ENCODE measurements at regions not wholly inside any gene's neighbourhood (a gene's known extent, or its start where the extent isn't known, plus 50 kb on each side); places are given as distances from the start of the nearest gene placed in this dataset.
"Not testable (repeated sequence)": the region's sequence is repeated elsewhere in the genome, so short reads cannot be mapped to it uniquely, and the experiment has no call there.

GRCh38 chr16:70014915-70015314 lies 63.8 kb downstream of the CLEC18A start:
- H3K4me1 ChIP-seq; H3K27ac ChIP-seq; H3K27me3 ChIP-seq; H3K4me3 ChIP-seq; H3K9me3 ChIP-seq; DNase-seq; intact Hi-C loops (cut with DNase I): not testable (repeated sequence)
- 84% methylated on average over 6 of the region's 6 CpGs for WGBS (ENCODE audit: insufficient coverage, low coverage, low lambda C conversion rate, missing lambda C conversion rate)
- ATAC-seq = peak in 3 of 4 donors; percentile 36 to 57 (median 51)
- peaks cover 0 to 31% (median 1%) of the 10 kb centered on the region in 4 donors for H3K36me3 ChIP-seq

GRCh38 chr16:70016751-70017150 lies 65.6 kb downstream of the CLEC18A start:
- H3K9me3 ChIP-seq; H3K4me3 ChIP-seq; intact Hi-C loops (cut with DNase I); H3K4me1 ChIP-seq; H3K27me3 ChIP-seq; DNase-seq; H3K27ac ChIP-seq: not testable (repeated sequence)
- peak in 1 of 4 donors; percentile 34 for ATAC-seq
- 73% methylated on average over 5 of the region's 5 CpGs for WGBS (ENCODE audit: insufficient coverage, low coverage, low lambda C conversion rate, missing lambda C conversion rate)
- H3K36me3 ChIP-seq = peaks cover 0 to 43% (median 5%) of the 10 kb centered on the region in 4 donors

- DNase-seq = no peak
- Histone ChIP-seq H3K4me3 (no peak overlapping the region), H3K36me3 (peaks cover 0 to 45% (median 7%) of the 10 kb centered on the region in 4 donors), H3K9me3 (no peaks in the 10 kb centered on the region), H3K4me1 (no peaks in the 10 kb centered on the region), H3K27ac (no peak overlapping the region), H3K27me3 (no peaks in the 10 kb centered on the region)
- 26% methylated on average over 6 of the region's 6 CpGs for WGBS (ENCODE audit: insufficient coverage, low coverage, low lambda C conversion rate, missing lambda C conversion rate)
- TF ChIP-seq POLR2A (IDR thresholded peaks at IDR 0.05) (no peak), CTCF (IDR thresholded peaks at IDR 0.05) (peak in 3 of 4 donors; percentile 20 to 32 (median 30))
- intact Hi-C loops (cut with DNase I) = no loop called here
- peak; percentile 77 to 86 (median 84) for ATAC-seq
These were observed 67.1 kb downstream of the CLEC18A start for GRCh38 chr16:70018254-70018653.

- peaks cover 0 to 23% (median 10%) of the 10 kb centered on the region in 4 donors for H3K36me3 ChIP-seq
- intact Hi-C loops (cut with DNase I); H3K27ac ChIP-seq; H3K4me3 ChIP-seq; DNase-seq; H3K9me3 ChIP-seq; H3K4me1 ChIP-seq; H3K27me3 ChIP-seq: not testable (repeated sequence)
- WGBS (ENCODE audit: insufficient coverage, low coverage, low lambda C conversion rate, missing lambda C conversion rate) = 26% methylated on average over 3 of the region's 5 CpGs
- peak; percentile 64 to 84 (median 73) for ATAC-seq
These were observed 72.1 kb downstream of the CLEC18A start for GRCh38 chr16:70023207-70023606.

GRCh38 chr16:70023956-70024355 lies 72.8 kb downstream of the CLEC18A start:
- H3K9me3 ChIP-seq; H3K27me3 ChIP-seq; DNase-seq; ATAC-seq; H3K4me3 ChIP-seq; intact Hi-C loops (cut with DNase I); H3K4me1 ChIP-seq; H3K27ac ChIP-seq: not testable (repeated sequence)
- WGBS (ENCODE audit: insufficient coverage, low coverage, low lambda C conversion rate, missing lambda C conversion rate) = 100% methylated on average over 5 of the region's 5 CpGs
- peaks cover 0 to 22% (median 11%) of the 10 kb centered on the region in 4 donors for H3K36me3 ChIP-seq

GRCh38 chr16:70026165-70026854 lies 75.2 kb downstream of the CLEC18A start:
- ATAC-seq = peak; percentile 72 to 81 (median 79)
- H3K9me3 ChIP-seq; H3K4me3 ChIP-seq; DNase-seq; H3K27me3 ChIP-seq; H3K4me1 ChIP-seq; intact Hi-C loops (cut with DNase I): not testable (repeated sequence)
- WGBS (ENCODE audit: insufficient coverage, low coverage, low lambda C conversion rate, missing lambda C conversion rate) = 53% methylated on average over 8 of the region's 8 CpGs
- Histone ChIP-seq H3K27ac (peak overlapping the region in 1 of 3 donors; percentile 24), H3K36me3 (peaks cover 0 to 31% (median 14%) of the 10 kb centered on the region in 4 donors)

GRCh38 chr16:70032906-70033305 lies 81.2 kb upstream of the PDPR start:
- ATAC-seq; DNase-seq; intact Hi-C loops (cut with DNase I); H3K9me3 ChIP-seq; H3K27ac ChIP-seq; H3K4me1 ChIP-seq; H3K27me3 ChIP-seq; H3K4me3 ChIP-seq: not testable (repeated sequence)
- H3K36me3 ChIP-seq = peaks cover 0 to 53% (median 21%) of the 10 kb centered on the region in 4 donors
- 87% methylated on average over 8 of the region's 10 CpGs for WGBS (ENCODE audit: insufficient coverage, low coverage, low lambda C conversion rate, missing lambda C conversion rate)

GRCh38 chr16:70037913-70038312 lies 76.2 kb upstream of the PDPR start:
- DNase-seq; H3K4me3 ChIP-seq; H3K4me1 ChIP-seq; H3K27me3 ChIP-seq; H3K9me3 ChIP-seq; intact Hi-C loops (cut with DNase I): not testable (repeated sequence)
- peak; percentile 95 to 97 (median 96) for ATAC-seq
- peaks cover 0 to 37% (median 17%) of the 10 kb centered on the region in 4 donors for H3K36me3 ChIP-seq
- 33% methylated on average over 1 of the region's 3 CpGs for WGBS (ENCODE audit: insufficient coverage, low coverage, low lambda C conversion rate, missing lambda C conversion rate)
- H3K27ac ChIP-seq = peak overlapping the region in 2 of 3 donors; percentile 5 to 22

- DNase-seq; H3K4me3 ChIP-seq; intact Hi-C loops (cut with DNase I); ATAC-seq; H3K27me3 ChIP-seq; H3K9me3 ChIP-seq; H3K4me1 ChIP-seq; H3K27ac ChIP-seq: not testable (repeated sequence)
- peaks cover 0 to 17% (median 8%) of the 10 kb centered on the region in 4 donors for H3K36me3 ChIP-seq
- 80% methylated on average over 3 of the region's 5 CpGs for WGBS (ENCODE audit: insufficient coverage, low coverage, low lambda C conversion rate, missing lambda C conversion rate)
These were observed 73.6 kb upstream of the PDPR start for GRCh38 chr16:70040554-70040953.

GRCh38 chr16:70043538-70044067 lies 70.5 kb upstream of the PDPR start:
- intact Hi-C loops (cut with DNase I); H3K27ac ChIP-seq; DNase-seq; H3K4me1 ChIP-seq; H3K9me3 ChIP-seq; H3K36me3 ChIP-seq; H3K4me3 ChIP-seq; H3K27me3 ChIP-seq: not testable (repeated sequence)
- peak in 3 of 4 donors; percentile 28 to 32 (median 30) for ATAC-seq
- 97% methylated on average over 2 of the region's 7 CpGs for WGBS (ENCODE audit: insufficient coverage, low coverage, low lambda C conversion rate, missing lambda C conversion rate)

Measured in right lobe of liver (tissue), 6 donors.